ENCODE measurements at regions not wholly inside any gene's neighbourhood (a gene's known extent, or its start where the extent isn't known, plus 50 kb on each side); places are given as distances from the start of the nearest gene placed in this dataset.
"Not testable (repeated sequence)": the region's sequence is repeated elsewhere in the genome, so short reads cannot be mapped to it uniquely, and the experiment has no call there.

DNA sequence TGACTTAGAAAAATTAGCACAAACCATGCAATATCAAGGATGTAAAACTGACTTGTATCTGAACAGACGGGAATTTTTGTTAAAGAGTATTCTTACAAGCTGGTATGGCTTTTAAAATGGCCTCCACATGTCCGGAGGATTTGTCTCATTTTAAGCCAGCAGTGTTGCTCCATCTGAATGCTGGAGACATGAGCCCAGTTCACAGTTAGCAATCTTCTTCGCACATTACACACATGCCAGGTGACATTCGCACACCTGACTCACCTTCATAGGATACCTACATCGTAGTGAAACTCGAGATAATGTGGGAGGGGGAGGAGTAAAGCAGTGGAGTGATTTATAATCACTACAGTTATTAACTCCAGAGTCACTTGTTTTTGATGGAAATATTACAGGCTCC is 231.8 kb upstream of the RBBP8 start:
- TF ChIP-seq, protein P1, sequence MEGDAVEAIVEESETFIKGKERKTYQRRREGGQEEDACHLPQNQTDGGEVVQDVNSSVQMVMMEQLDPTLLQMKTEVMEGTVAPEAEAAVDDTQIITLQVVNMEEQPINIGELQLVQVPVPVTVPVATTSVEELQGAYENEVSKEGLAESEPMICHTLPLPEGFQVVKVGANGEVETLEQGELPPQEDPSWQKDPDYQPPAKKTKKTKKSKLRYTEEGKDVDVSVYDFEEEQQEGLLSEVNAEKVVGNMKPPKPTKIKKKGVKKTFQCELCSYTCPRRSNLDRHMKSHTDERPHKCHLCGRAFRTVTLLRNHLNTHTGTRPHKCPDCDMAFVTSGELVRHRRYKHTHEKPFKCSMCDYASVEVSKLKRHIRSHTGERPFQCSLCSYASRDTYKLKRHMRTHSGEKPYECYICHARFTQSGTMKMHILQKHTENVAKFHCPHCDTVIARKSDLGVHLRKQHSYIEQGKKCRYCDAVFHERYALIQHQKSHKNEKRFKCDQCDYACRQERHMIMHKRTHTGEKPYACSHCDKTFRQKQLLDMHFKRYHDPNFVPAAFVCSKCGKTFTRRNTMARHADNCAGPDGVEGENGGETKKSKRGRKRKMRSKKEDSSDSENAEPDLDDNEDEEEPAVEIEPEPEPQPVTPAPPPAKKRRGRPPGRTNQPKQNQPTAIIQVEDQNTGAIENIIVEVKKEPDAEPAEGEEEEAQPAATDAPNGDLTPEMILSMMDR (IDR thresholded peaks at IDR 0.05; ENCODE audit: insufficient read depth, low read length, missing control alignments) = no peak
- no peak overlapping the region for H3K4me3 ChIP-seq (ENCODE audit: low read depth, low read length)
- no peak for DNase-seq (ENCODE audit: low read depth, low spot score)
- ChIA-PET POLR2A (no interaction called here), CTCF (no interaction called here)

DNA sequence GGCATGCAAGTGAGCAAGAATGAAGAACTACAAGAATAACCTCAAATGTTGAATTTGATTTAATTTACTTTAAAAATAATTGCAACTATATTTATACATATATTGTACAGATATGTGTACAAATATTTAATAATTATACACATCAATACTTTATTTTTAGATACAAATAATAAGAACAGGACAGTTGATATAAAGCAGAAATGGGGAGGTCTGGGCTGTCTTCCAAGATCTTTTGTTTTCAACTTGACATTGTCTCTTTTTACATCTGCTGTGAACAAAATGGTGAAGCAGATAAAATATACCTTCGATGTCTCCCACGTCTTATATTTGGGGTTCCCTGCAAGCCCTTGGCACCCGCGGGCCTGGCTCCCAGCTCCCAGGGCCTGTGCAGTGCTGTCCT is 231.3 kb upstream of the RBBP8 start:
- ChIA-PET CTCF (interaction anchor here (2.4 kb wide), 1 partner anchor 20 kb away, joined by 5 read pairs; no protein-coding TSS in a partner anchor), POLR2A (no interaction called here)
- TF ChIP-seq, protein P1 (IDR thresholded peaks at IDR 0.05; ENCODE audit: insufficient read depth, low read length, missing control alignments) = no peak
- H3K4me3 ChIP-seq (ENCODE audit: low read depth, low read length) = no peak overlapping the region
- DNase-seq (ENCODE audit: low read depth, low spot score) = no peak

- no peak for DNase-seq (ENCODE audit: low read depth, low spot score)
- TF ChIP-seq, protein P1 (IDR thresholded peaks at IDR 0.05; ENCODE audit: insufficient read depth, low read length, missing control alignments) = no peak
- POLR2A ChIA-PET = no interaction called here
- CTCF ChIA-PET = interaction anchor here (1.0 to 2.5 kb wide), 6 partner anchors 9 to 140 kb away, joined by 3 to 11 read pairs (median 5); no protein-coding TSS in a partner anchor
- H3K4me3 ChIP-seq (ENCODE audit: low read depth, low read length) = no peak overlapping the region
Measured at GRCh38 chr18:22702806-22703205, 230.3 kb upstream of the RBBP8 start.

GRCh38 chr18:22703883-22704585 is 229.1 kb upstream of the RBBP8 start:
- H3K4me3 ChIP-seq (ENCODE audit: low read depth, low read length) = no peak overlapping the region
- CTCF ChIA-PET = interaction anchor here (0.6 to 3.4 kb wide), 15 partner anchors 9 to 706 kb away, joined by 3 to 19 read pairs (median 5); no protein-coding TSS in a partner anchor
- no peak for DNase-seq (ENCODE audit: low read depth, low spot score)
- TF ChIP-seq, protein P1 (IDR thresholded peaks at IDR 0.05; ENCODE audit: insufficient read depth, low read length, missing control alignments) = peak; percentile 48
- POLR2A ChIA-PET = no interaction called here

DNA sequence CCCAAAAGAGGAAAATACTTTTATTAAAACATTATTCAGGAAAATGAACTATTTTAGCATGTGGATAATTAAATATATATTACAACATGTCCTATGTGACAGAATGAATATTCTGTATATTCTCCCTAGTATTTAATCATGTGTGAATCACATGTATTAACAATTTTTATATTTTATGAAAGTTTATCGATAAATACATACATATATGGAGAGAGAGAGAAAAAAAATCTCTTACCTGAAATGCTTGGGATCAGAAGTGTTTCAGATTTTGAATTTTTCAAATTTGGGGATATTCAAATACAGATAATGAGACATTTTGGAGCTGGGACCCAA is 228.6 kb upstream of the RBBP8 start:
- TF ChIP-seq, protein P1 (IDR thresholded peaks at IDR 0.05; ENCODE audit: insufficient read depth, low read length, missing control alignments) = no peak
- ChIA-PET CTCF (interaction anchor here (0.7 to 3.4 kb wide), 10 partner anchors 9 to 148 kb away, joined by 3 to 19 read pairs (median 6); no protein-coding TSS in a partner anchor), POLR2A (no interaction called here)
- no peak for DNase-seq (ENCODE audit: low read depth, low spot score)
- H3K4me3 ChIP-seq (ENCODE audit: low read depth, low read length) = no peak overlapping the region

- DNase-seq (ENCODE audit: low read depth, low spot score) = peak; percentile 34
Measured at GRCh38 chr18:22705328-22705727, 227.8 kb upstream of the RBBP8 start.

GRCh38 chr18:22706025-22706424 is 227.1 kb upstream of the RBBP8 start:
- CTCF ChIA-PET = interaction anchor here (2.7 to 3.4 kb wide), 2 partner anchors 12 to 150 kb away, joined by 7 to 17 read pairs; no protein-coding TSS in a partner anchor
- POLR2A ChIA-PET; H3K4me3 ChIP-seq (ENCODE audit: low read depth, low read length); DNase-seq (ENCODE audit: low read depth, low spot score): not testable (repeated sequence)

More at GRCh38 chr18:22705328-22705727, 227.8 kb upstream of the RBBP8 start:
- TF ChIP-seq, protein P1 (IDR thresholded peaks at IDR 0.05; ENCODE audit: insufficient read depth, low read length, missing control alignments) = no peak
- H3K4me3 ChIP-seq (ENCODE audit: low read depth, low read length) = no peak overlapping the region
- ChIA-PET POLR2A (no interaction called here), CTCF (interaction anchor here (0.7 to 3.4 kb wide), 8 partner anchors 8 to 149 kb away, joined by 3 to 19 read pairs (median 6); no protein-coding TSS in a partner anchor)
